Limb (tissue), 2 donors: ENCODE measurements at regions not wholly inside any gene's neighbourhood (a gene's known extent, or its start where the extent isn't known, plus 50 kb on each side); places are given as distances from the start of the nearest gene placed in this dataset.
"Not testable (repeated sequence)": the region's sequence is repeated elsewhere in the genome, so short reads cannot be mapped to it uniquely, and the experiment has no call there.

Experiments
- DNase-seq, 2 donors: peaks; one replicate each; pipeline ENCODE4 v3.0.0-alpha.2; 2016; ENCODE audit errors: extremely low spot score in 2 of 2

DNA sequence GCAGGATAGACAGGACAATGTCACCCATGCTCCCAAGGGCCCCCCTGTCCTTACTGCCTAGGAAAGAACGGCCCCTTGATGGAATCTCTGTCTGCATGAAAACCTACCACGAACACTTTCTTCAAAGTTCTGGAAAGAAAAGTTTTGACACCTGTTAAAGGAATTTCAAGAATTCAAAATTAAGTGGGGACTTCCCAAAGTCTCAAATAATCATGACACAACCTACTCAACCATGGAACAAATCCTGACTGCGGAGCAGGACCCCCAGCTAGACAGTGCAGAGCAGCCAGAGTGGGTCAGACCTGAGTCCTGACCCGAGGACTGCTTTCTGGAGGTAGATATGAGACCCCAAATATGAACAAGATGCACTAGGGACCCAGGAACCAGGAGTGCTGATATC lies 245.3 kb upstream of the NSMCE3 start:
- DNase-seq, result no peak

- no peak for DNase-seq
Observed at GRCh38 chr15:29511663-29512062, 242.0 kb upstream of the NSMCE3 start.

GRCh38 chr15:29505535-29505934 lies 235.9 kb upstream of the NSMCE3 start:
- DNase-seq, result not testable (repeated sequence)

GRCh38 chr15:29490747-29491471 lies 221.3 kb upstream of the NSMCE3 start:
- DNase-seq, result no peak

- no peak for DNase-seq
Observed at GRCh38 chr15:29480949-29481348, 211.3 kb upstream of the NSMCE3 start.

DNA sequence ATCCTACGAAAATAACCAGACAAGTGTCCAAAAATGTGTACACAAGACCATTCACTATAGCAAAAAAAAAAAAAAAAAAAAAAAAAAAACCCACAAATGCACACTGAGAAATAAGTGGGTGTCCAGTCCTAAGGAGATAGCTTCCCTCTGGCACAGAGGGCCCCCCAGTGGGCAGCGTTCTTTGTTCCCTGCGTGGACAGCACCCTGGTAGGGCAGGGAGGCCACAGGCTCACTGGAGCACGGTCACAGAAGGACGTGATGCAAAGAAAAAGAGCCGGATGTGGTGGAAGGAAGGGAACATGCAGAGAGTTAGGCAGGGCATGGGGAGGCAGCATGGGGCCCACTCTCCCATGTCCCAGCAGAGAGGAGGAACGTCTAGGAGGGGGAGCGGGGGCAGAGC lies 210.7 kb upstream of the NSMCE3 start:
- DNase-seq, result no peak

DNA sequence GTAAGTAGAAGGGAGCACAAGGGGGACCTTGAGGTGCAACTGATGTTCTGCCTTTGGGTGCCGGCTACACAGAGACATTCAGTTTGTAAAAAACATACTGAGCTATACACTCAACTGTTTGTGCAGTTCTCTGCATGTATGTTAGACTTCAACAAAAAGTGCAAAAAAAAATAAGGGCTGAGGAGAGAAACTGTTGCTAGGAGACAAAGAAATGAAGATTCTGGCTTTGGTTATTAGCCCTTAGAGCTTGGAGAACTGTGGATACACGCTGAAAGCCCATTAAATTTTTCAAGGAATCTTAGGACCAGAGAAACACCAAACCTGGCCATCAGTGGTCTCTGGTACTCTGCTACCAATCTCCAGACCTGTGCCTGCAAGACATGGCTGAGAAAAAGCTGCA lies 207.6 kb upstream of the NSMCE3 start:
- no peak for DNase-seq

GRCh38 chr15:29476503-29477080 lies 207.0 kb upstream of the NSMCE3 start:
- no peak for DNase-seq

- no peak for DNase-seq
Observed at GRCh38 chr15:29475096-29475495, 205.5 kb upstream of the NSMCE3 start.

DNA sequence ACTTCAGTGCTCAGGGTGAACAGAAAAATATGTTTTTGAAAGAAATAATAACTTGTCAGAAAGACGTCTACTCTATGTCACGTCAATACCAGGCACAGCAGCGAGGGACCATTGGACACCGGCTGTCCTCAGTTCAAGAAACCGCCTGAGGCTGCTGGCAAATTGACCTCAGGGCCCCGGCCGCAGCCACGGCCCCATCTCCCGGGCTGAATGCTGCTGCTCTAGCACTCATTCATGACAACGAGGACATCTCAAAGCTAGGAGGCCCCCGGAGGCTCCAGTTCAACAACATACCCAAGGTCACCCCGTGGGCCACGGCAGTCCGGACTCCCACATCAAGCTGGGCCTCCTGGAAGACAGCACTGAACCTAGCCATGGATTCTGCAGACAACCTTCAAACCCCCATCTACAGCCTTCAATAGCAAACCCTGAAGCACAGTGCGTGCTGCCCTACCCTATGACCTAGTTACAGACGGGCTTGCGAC lies 204.0 kb upstream of the NSMCE3 start:
- no peak for DNase-seq

GRCh38 chr15:29472901-29473445 lies 203.4 kb upstream of the NSMCE3 start:
- DNase-seq, result no peak

GRCh38 chr15:29471757-29472156 lies 202.1 kb upstream of the NSMCE3 start:
- no peak for DNase-seq

- DNase-seq, result no peak
Observed at GRCh38 chr15:29471306-29471705, 201.7 kb upstream of the NSMCE3 start.

DNA sequence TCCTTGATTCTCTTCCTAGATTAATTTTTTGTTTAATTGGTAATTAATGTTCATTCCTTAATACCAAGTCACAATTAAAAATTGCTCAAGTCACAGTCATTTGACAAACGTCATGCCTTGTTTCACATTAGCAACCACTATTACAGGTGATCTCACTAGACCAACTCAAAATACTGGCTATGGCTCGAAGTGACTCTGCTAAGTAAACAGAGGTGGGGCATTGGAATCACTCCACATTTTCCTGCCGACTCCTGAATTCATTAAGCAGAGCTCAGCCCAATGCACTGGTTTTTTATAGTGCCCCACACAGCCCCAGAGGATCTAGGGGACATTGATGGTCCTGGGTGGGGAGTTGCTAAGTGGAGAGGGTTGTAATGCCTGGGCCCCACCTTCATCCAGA lies 201.2 kb upstream of the NSMCE3 start:
- no peak for DNase-seq

DNA sequence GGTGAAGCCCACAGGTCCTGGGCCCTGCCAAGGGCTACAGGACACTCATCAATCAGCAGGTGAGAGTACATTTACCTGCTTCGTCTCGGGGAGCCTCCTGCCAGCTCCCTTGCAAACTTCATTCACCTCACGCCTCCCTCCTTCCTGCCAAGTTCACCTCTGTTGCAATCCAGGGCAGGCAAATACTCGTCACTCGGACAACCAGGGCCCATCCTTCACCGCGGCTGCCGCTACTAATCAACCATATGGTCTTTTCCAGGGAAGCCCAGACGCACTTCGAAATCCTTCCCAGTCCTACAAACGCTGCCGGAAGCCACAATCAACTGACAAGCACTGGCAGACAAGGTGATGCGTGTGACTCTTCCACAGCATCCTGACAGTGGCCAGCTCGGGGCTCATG lies 200.7 kb upstream of the NSMCE3 start:
- no peak for DNase-seq

GRCh38 chr15:29468899-29469298 lies 199.3 kb upstream of the NSMCE3 start:
- DNase-seq, result no peak

- DNase-seq, result no peak
Observed at GRCh38 chr15:29467091-29467490, 197.5 kb upstream of the NSMCE3 start.

DNA sequence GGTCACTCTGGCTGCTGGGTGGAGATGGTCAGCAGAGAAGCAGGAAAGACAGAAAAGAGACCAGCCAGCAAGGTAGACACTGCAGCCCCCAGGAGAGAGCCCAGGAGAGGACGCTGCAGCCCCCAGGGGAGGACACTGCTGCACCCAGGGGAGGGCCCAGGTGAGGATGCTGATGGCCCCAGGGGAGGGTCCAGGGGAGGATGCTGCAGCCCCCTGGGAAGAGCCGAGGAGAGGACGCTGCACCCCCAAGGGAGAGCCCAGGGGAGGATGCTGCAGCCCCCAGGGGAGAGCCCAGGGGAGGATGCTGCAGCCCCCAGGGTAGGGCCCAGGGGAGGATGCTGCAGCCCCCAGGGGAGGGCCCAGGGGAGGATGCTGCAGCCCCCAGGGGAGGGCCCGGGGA lies 196.7 kb upstream of the NSMCE3 start:
- no peak for DNase-seq

- DNase-seq, result no peak
Observed at GRCh38 chr15:29465816-29466215, 196.2 kb upstream of the NSMCE3 start.

GRCh38 chr15:29465196-29465595 lies 195.6 kb upstream of the NSMCE3 start:
- no peak for DNase-seq

GRCh38 chr15:29461877-29462276 lies 192.3 kb upstream of the NSMCE3 start:
- DNase-seq, result no peak

- no peak for DNase-seq
Observed at GRCh38 chr15:29458361-29458760, 188.7 kb upstream of the NSMCE3 start.

DNA sequence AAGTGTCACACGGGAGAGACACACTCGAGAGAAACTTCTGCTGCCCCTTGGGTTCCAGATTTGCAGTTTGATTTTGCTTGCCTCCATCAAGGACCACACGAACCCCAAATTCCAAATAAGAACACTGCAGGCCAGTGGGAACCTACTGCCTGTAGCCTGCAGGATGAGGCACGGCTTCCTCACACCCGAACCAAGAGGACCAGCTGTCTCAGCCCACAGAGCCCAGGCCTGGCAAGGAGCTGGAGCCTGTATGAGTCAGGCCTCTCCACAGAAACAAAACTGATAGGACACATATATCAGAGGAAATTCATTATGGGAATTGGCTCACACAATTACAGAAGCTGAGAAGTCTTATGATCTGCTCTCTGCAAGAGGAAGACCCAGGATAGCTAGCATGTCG lies 188.1 kb upstream of the NSMCE3 start:
- DNase-seq, result no peak
